H9 (cell line): ENCODE measurements at regions not wholly inside any gene's neighbourhood (a gene's known extent, or its start where the extent isn't known, plus 50 kb on each side); places are given as distances from the start of the nearest gene placed in this dataset.

ENCODE experiments used
- DNase-seq: peaks from one replicate; pipeline ENCODE4 v3.0.0-alpha.2; 2017
- H2AFZ ChIP-seq: one replicate; pipeline ENCODE4 v1.6.1; 2013; ENCODE audit warnings: mild to moderate bottlenecking, low read length, control low read depth, moderate library complexity
- H2AK5ac ChIP-seq: 2 replicates; pipeline ENCODE4 v1.6.1; 2013; ENCODE audit warnings: low read length, control low read depth, mixed read lengths; ENCODE audit not compliant: insufficient read length
- H2BK120ac ChIP-seq: one replicate; pipeline ENCODE4 v1.6.1; 2013; ENCODE audit warnings: low read depth, mild to moderate bottlenecking, low read length, control low read depth, inconsistent platforms; ENCODE audit not compliant: poor library complexity, severe bottlenecking
- H2BK12ac ChIP-seq: 2 replicates; pipeline ENCODE4 v1.6.1; 2013; ENCODE audit warnings: low read length, control low read depth, mixed read lengths, low read depth; ENCODE audit not compliant: insufficient read length
- H2BK15ac ChIP-seq: 2 replicates; pipeline ENCODE4 v1.6.1; 2013; ENCODE audit warnings: low read depth, low read length, control low read depth
- H2BK20ac ChIP-seq: one replicate; pipeline ENCODE4 v1.6.1; 2013; ENCODE audit warnings: low read depth, mild to moderate bottlenecking, low read length, control low read depth, inconsistent platforms; ENCODE audit not compliant: poor library complexity, severe bottlenecking
- H2BK5ac ChIP-seq: 2 replicates; pipeline ENCODE4 v1.6.1; 2013; ENCODE audit warnings: low read length, control low read depth, mixed read lengths; ENCODE audit not compliant: insufficient read length
- H3K14ac ChIP-seq: 2 replicates; pipeline ENCODE4 v1.6.1; 2013; ENCODE audit warnings: low read length, control low read depth; ENCODE audit not compliant: insufficient read depth
- H3K18ac ChIP-seq: 2 replicates; pipeline ENCODE4 v1.6.1; 2013; ENCODE audit warnings: low read depth, mild to moderate bottlenecking, mixed read lengths, low read length, control low read depth; ENCODE audit not compliant: insufficient read length
- H3K23ac ChIP-seq: 2 replicates; pipeline ENCODE4 v1.6.1; 2013; ENCODE audit warnings: low read length, control low read depth, mixed read lengths, low read depth; ENCODE audit not compliant: insufficient read length
- H3K23me2 ChIP-seq: 2 replicates; pipeline ENCODE4 v1.6.1; 2013; ENCODE audit warnings: low read depth, mild to moderate bottlenecking, mixed read lengths, low read length, control low read depth; ENCODE audit not compliant: insufficient read length, poor library complexity, severe bottlenecking
- H3K27ac ChIP-seq: 2 replicates; pipeline ENCODE4 v1.5.1; 2013; ENCODE audit warnings: low read length, control low read depth, mixed read lengths, low read depth; ENCODE audit not compliant: insufficient read length
- H3K27me3 ChIP-seq: 2 replicates; pipeline ENCODE4 v1.6.1; 2013; ENCODE audit warnings: low read length, control low read depth, inconsistent platforms; ENCODE audit not compliant: insufficient read depth
- H3K4ac ChIP-seq: 2 replicates; pipeline ENCODE4 v1.6.1; 2013; ENCODE audit warnings: low read depth, mild to moderate bottlenecking, control low read depth, inconsistent platforms, low read length, moderate library complexity
- H3K4me1 ChIP-seq: 2 replicates; pipeline ENCODE4 v1.6.1; 2013; ENCODE audit warnings: low read length, control low read depth, inconsistent platforms; ENCODE audit not compliant: insufficient read depth
- H3K4me2 ChIP-seq: 2 replicates; pipeline ENCODE4 v1.6.1; 2013; ENCODE audit warnings: low read length, control low read depth, mixed read lengths; ENCODE audit not compliant: insufficient read length, insufficient read depth
- H3K56ac ChIP-seq: 2 replicates; pipeline ENCODE4 v1.6.1; 2013; ENCODE audit warnings: low read depth, mild to moderate bottlenecking, mixed read lengths, low read length, control low read depth; ENCODE audit not compliant: insufficient read length
- H3K79me1 ChIP-seq: 2 replicates; pipeline ENCODE4 v1.6.1; 2013; ENCODE audit warnings: low read depth, mild to moderate bottlenecking, moderate library complexity, low read length, control low read depth, inconsistent platforms; ENCODE audit not compliant: insufficient read depth, poor library complexity, severe bottlenecking
- H3K79me2 ChIP-seq: 2 replicates; pipeline ENCODE4 v1.6.1; 2013; ENCODE audit warnings: low read length, control low read depth, inconsistent platforms; ENCODE audit not compliant: insufficient read depth
- H3K9ac ChIP-seq: 2 replicates; pipeline ENCODE4 v1.6.1; 2013; ENCODE audit warnings: low read length, control low read depth, mixed read lengths; ENCODE audit not compliant: insufficient read length; ENCODE audit errors: extremely low read depth
- H3K9me3 ChIP-seq: one replicate; pipeline ENCODE4 v1.6.1; 2013; ENCODE audit warnings: low read depth, low read length, inconsistent platforms; ENCODE audit not compliant: control insufficient read depth
- H3T11ph ChIP-seq: one replicate; pipeline ENCODE4 v1.6.1; 2013; ENCODE audit warnings: mild to moderate bottlenecking, low read length, control low read depth, inconsistent platforms
- H4K20me1 ChIP-seq: one replicate; pipeline ENCODE4 v1.6.1; 2013; ENCODE audit not compliant: control insufficient read depth, insufficient read length, insufficient read depth
- H4K5ac ChIP-seq: 2 replicates; pipeline ENCODE4 v1.6.1; 2013; ENCODE audit warnings: low read depth, mild to moderate bottlenecking, mixed read lengths, low read length, control low read depth; ENCODE audit not compliant: insufficient read length
- H4K8ac ChIP-seq: replicated peaks from 2 replicates; pipeline ENCODE4 v1.6.1; 2013; ENCODE audit warnings: low read length, control low read depth, mixed read lengths, low read depth; ENCODE audit not compliant: insufficient read length
- H4K91ac ChIP-seq: 2 replicates; pipeline ENCODE4 v1.6.1; 2013; ENCODE audit warnings: low read depth, mild to moderate bottlenecking, moderate library complexity, mixed read lengths, low read length, control low read depth; ENCODE audit not compliant: insufficient read length
- H3K27ac Mint-ChIP-seq, 3 experiments: 2 replicates in 2 of 3; 3 replicates in 1 of 3; pipeline ENCODE4 v1.8.0; 2020 to 2021; ENCODE audit warnings: mixed read lengths in 3 of 3, mild to moderate bottlenecking in 1 of 3, moderate library complexity in 1 of 3
- H3K27me3 Mint-ChIP-seq: 2 replicates; pipeline ENCODE4 v1.8.0; 2021; ENCODE audit warnings: low read depth, mild to moderate bottlenecking, moderate library complexity, mixed read lengths
- H3K36me3 Mint-ChIP-seq, 3 experiments: 2 replicates in 2 of 3; 3 replicates in 1 of 3; pipeline ENCODE4 v1.8.0; 2020 to 2021; ENCODE audit warnings: low read depth in 3 of 3, mixed read lengths in 3 of 3; ENCODE audit not compliant: insufficient read depth in 1 of 3
- H3K4me1 Mint-ChIP-seq, 2 experiments: 2 replicates each; pipeline ENCODE4 v1.8.0; 2020; ENCODE audit warnings: mixed read lengths in 2 of 2
- H3K4me3 Mint-ChIP-seq, 2 experiments: 2 replicates in 1 of 2; 3 replicates in 1 of 2; pipeline ENCODE4 v1.8.0; 2020 to 2021; ENCODE audit warnings: mild to moderate bottlenecking in 2 of 2, mixed read lengths in 2 of 2, moderate library complexity in 1 of 2
- H3K9me3 Mint-ChIP-seq, 2 experiments: 2 replicates in 1 of 2; 3 replicates in 1 of 2; pipeline ENCODE4 v1.8.0; 2020; ENCODE audit warnings: mild to moderate bottlenecking in 2 of 2, mixed read lengths in 2 of 2, moderate library complexity in 1 of 2
- CTCF ChIP-seq: fragments of 200-600 bp; sonication (generic); conservative IDR thresholded peaks from 3 replicates; pipeline ENCODE4 v1.8.0; 2021; ENCODE audit warnings: antibody characterized with exemption, mild to moderate bottlenecking

- H3K18ac ChIP-seq = no peak overlapping the region
- H3K23me2 ChIP-seq = no peaks in the 10 kb centered on the region
- DNase-seq = no peak
- Mint-ChIP-seq H3K27ac (no peak overlapping the region), H3K4me1 (peaks cover 2% of the 10 kb centered on the region in 2 experiments; a peak in 2 of 4 replicates), H3K36me3 (peaks cover 6 to 14% (median 8%) of the 10 kb centered on the region in 3 experiments), H3K9me3 (peaks cover 8 to 10% of the 10 kb centered on the region in 2 experiments), H3K4me3 (no peak overlapping the region), H3K27me3 (no peaks in the 10 kb centered on the region)
- H3K79me2 ChIP-seq = no peaks in the 10 kb centered on the region
- no peak overlapping the region for H2AFZ ChIP-seq
- no peak overlapping the region for H2BK15ac ChIP-seq
- H3K4ac ChIP-seq = no peak overlapping the region
- no peaks in the 10 kb centered on the region for H3K79me1 ChIP-seq
- no peak overlapping the region for H2BK5ac ChIP-seq
- no peak overlapping the region for H3K9ac ChIP-seq
- no peaks in the 10 kb centered on the region for H4K20me1 ChIP-seq
- H3K23ac ChIP-seq = no peak overlapping the region
- no peak overlapping the region for H3K27ac ChIP-seq
- H2AK5ac ChIP-seq = no peak overlapping the region
- no peak for TF ChIP-seq CTCF
- H4K8ac ChIP-seq = no peak overlapping the region
- no peaks in the 10 kb centered on the region for H3K4me1 ChIP-seq
- no peak overlapping the region for H2BK120ac ChIP-seq
- H2BK12ac ChIP-seq = no peak overlapping the region
- H2BK20ac ChIP-seq = no peak overlapping the region
- no peak overlapping the region for H3K4me2 ChIP-seq
- no peak overlapping the region for H4K5ac ChIP-seq
- no peak overlapping the region for H3T11ph ChIP-seq
- H3K9me3 ChIP-seq = no peaks in the 10 kb centered on the region
- H3K14ac ChIP-seq = no peak overlapping the region
- no peak overlapping the region for H3K56ac ChIP-seq
- no peak overlapping the region for H4K91ac ChIP-seq
- H3K27me3 ChIP-seq = no peaks in the 10 kb centered on the region
Measured at GRCh38 chr6:147007441-147007840, 196.8 kb upstream of the STXBP5 start.
